HG02885 (cell line): ENCODE measurements at regions not wholly inside any gene's neighbourhood (a gene's known extent, or its start where the extent isn't known, plus 50 kb on each side); places are given as distances from the start of the nearest gene placed in this dataset.
"Not testable (repeated sequence)": the region's sequence is repeated elsewhere in the genome, so short reads cannot be mapped to it uniquely, and the experiment has no call there.

Experiments
- ATAC-seq: cut with Tn5 transposase; IDR thresholded peaks from one replicate; pipeline ENCODE4 v1.9.1; 2021; ENCODE audit warnings: mild to moderate bottlenecking; ENCODE audit not compliant: unreplicated experiment, poor library complexity

DNA sequence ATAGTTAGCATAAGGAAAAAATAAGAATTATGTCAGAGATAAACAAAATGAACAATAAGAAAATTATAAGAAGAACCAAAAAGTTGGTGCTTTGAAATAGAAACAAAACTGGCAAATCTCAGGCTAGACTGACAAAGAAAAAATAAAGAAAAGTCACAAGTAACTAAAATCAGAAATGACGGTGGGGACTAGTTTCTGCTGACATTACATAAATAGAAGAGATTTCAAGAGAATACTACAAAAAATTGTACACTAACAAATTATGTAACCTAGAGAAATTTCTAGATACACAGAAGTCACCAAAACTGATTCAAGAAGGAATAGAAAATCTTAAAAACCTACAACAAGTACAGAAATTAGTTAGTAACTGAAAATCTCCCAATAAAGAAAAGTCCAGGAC is 355.6 kb upstream of the SGCG start:
- no peak for ATAC-seq

DNA sequence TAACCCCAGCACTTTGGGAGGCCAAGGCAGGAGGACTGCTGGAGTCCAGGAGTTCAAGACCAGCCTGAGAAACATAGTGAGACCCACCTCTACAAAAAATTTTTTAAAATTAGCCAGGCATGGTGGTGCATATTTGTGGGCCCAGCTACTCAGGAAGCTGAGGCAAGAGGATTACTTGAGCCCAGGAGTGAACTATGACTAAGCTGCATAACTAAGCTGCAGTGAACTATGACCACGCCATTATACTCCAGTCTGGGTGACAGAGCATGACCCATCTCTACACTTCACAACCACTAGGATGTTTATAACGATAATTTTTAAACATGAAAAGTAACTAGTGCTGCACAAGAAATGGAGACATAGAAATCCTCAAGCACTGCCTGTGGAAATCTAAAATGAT is 352.7 kb upstream of the SGCG start:
- no peak for ATAC-seq

DNA sequence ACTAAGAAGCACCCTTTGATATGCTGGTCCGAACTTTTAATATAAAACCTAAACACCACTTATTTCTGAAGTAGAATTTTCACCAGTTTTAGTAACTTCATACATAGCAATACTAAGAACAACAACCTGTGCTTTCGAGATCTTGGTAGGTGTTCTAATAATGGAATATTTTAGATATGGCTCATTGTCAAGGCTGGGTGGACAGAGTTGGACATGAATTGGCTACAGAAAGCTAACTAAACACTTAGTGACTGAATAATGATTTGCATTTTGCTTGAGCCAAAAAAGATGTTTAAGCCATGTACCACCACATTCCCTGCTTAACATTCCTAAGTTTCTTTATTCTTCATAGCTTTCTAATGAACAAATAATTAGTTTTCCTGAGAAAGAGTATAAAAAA is 344.3 kb upstream of the SGCG start:
- ATAC-seq, result no peak

DNA sequence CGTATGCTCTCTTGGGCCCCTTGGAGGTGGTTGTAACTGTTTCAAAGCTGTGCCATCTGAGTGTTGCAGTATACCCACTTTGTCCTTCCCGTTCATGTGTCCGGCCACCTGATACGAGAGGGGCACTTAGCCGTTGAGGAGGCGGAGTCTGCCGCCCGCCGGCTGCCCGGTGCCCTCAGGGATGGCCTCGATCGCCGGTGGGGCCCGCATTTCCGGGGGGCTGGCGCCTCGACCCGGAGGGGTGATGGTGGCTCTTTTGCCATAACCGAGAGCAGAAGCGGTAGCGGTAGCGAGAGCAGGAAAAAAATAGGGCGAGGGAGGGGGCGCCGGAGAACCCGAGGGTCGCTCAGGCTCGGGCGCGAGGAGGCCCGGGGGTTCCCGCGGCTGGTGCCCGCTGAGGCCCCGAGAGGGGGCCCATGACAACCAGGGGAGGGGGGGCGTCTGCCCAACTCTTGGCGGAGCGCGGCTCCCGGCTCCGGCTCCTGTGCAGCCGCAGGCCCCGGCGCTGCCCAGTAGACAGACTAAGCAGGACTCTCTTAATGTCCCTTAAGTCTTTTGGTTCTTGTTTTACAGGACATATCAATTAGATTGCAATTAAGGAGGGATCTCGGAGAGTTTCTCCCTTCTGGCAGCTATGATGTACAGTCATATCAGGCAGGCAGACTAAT is 342.7 kb upstream of the SGCG start:
- ATAC-seq, result no peak

DNA sequence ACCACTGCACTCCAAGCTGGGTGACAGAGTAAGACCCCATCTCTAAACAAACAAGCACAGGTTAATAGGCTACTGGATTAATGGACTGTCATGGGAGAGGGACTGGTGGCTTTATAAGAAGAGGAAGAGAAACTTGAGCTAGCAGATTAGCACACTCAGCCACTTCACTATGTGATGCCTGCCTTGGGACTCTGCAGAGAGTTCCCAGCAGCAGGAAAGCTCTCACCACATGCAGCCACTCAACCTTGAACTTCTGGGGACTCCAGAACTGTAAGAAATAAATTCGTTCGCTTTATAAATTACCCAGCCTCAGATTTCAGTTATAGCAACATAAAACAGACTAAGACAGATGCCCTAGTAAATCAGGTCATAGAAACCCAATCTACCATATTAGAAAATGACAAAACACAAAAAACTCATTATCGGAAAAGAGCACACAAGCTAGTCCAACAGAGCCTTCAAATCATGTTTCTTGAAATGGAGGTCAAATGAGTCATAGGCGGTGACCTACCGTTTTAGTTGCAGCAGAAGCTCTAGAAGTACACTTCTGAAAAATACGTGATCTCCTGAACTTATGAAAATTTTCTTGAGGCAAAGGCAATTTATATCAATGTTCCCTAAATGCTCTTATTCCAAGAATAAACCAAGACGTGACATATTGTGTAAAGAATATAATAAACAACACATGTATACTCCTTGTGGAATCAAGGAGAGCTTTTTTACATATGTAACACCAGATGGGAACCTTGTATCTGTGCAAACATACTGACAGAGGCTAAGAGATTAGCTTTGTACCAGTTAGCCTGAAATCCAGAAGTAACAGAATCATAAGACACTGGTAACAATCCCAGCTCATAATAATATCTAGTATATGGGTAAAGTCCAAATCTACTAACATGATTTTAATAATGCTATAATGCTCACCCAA is 340.9 kb upstream of the SGCG start:
- ATAC-seq, result no peak

DNA sequence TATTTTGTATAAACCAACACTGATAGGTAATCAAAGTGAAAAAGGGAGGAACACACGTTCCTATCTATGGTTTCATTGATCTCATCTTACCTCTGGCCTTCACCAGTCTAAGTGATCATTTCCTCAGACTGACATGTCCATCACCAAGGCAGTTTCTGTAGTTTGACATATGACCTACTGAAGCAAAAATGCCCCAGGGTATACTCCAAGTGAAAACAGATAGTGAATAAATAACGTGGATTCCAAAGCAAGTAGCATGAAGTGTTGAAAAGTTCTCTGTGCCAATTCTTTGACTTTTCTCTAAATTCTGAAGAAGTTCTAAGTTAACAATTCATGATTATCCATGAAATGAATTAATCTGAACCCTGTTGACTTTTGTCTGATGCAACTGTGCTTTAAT is 334.2 kb upstream of the SGCG start:
- ATAC-seq, result no peak

DNA sequence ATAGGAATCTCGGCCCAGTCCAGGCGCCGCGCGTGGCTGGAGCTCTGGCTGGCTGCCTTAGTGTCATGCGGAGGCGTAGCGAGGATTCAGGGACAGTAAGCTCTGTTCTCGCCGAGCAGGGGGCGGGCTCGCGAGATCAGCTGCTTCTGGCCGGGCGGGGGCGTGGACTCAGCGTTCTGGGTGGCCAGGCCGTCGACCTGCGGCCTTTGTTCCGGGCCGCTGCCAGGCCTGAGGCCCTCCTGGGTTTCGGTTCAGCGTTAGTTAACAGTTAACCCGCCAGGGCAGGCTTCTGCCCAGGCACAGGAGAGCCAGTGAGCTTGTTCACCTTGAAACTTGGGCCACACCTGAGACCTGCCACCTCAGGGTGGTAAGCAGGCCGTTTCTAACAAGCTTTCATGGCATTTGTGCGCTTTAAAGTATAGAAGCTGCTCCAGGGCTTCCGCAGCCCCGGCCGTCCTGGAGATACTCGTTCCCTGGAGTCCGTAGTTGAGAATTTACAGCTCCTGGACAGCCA is 332.2 kb upstream of the SGCG start:
- ATAC-seq, result no peak

DNA sequence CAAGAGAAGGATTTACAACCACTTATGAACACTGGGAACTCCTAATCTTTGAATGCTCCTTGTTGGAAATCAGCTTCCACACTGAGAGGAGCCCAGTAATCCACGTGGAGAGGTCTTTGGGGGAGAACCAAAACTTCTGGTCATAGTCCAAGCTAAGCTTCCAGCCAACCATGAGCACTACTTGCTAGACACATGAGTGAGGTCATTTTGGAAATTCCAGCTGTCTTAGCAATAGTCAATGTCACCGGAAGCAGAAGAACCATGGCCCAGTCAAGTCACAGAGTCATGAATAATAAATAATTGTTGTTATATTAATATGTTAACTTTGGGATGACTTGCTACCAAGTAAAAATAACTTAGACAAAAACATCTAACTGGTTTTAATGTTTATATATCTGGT is 324.9 kb upstream of the SGCG start:
- no peak for ATAC-seq

DNA sequence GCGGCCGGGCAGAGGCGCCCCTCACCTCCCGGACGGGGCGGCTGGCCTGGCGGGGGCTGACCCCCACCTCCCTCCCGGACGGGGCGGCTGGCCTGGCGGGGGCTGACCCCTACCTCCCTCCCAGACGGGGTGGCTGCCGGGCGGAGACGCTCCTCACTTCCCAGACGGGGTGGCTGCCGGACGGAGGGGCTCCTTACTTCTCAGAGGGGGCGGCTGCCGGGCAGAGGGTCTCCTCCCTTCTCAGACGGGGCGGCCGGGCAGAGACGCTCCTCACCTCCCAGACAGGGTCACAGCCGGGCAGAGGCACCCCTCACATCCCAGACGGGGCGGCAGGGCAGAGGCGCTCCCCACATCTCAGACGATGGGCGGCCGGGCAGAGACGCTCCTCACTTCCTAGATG is 321.8 kb upstream of the SGCG start:
- ATAC-seq, result not testable (repeated sequence)

DNA sequence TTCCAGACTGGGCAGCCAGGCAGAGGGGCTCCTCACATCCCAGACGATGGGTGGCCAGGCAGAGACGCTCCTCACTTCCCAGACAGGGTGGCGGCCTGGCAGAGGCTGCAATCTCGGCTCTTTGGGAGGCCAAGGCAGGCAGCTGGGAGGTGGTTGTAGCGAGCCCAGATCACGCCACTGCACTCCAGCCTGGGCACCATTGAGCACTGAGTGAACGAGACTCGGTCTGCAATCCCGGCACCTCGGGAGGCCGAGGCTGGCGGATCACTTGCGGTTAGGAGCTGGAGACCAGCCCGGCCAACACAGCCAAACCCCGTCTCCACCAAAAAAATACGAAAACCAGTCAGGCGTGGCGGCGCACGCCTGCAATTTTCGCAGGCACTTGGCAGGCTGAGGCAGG is 321.4 kb upstream of the SGCG start:
- ATAC-seq, result not testable (repeated sequence)

DNA sequence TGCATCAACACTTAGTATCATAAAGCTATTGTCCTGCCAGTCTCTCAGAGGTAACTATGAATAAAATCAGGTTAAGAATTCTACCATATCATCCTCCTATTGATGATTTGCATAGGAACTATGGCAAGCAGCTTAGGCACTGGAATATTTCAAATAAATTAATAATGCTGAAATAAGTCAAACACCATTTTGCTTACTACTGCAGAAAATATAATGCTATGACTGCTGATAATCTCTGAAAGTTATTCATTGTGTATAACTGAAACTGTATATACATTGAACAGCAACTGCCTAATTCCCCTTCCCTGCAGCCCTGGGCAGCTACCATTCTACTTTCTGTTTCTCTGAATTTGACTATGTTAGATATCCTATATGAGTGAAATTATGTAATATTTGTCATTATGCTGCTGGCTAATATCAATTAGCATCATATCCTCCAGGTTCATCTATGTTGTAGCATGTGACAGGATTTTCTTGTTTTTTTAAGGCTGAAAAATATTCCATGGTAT is 318.8 kb upstream of the SGCG start:
- ATAC-seq, result no peak

DNA sequence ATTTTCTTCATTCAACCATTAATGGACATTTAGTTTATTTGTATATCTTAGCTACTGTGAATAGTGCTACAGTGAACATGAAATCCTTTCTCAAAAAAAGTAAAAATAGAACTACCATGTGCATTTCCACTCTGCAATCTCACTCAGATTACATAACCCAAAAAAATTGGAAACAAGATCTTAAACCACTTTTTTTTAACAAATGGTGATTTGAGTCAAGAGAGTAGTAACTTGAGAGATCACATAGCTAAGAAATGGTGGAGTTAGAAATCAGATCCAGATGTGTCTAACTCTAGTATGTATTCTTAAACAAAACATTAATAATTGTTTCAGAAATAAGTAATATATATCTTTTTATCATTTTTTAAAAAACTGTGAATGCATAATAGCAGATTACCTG is 318.3 kb upstream of the SGCG start:
- ATAC-seq, result no peak

DNA sequence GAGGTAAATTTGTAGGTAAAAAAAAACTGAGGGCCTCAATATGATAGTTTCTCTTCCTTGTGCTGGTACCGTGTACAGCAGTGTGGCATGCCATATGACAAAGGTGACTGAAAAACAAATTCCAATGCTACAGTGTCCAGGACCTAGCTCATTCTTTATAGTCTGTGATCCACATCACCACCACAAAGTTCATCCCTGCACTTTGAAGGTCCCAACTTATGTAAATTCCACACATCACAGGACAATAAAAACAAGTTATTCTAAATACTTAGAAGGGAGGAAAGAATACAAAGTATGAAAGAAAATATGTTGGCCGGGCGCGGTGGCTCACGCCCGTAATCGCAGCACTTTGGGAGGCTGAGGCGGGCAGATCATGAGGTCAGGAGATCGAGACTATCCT is 314.6 kb upstream of the SGCG start:
- no peak for ATAC-seq

DNA sequence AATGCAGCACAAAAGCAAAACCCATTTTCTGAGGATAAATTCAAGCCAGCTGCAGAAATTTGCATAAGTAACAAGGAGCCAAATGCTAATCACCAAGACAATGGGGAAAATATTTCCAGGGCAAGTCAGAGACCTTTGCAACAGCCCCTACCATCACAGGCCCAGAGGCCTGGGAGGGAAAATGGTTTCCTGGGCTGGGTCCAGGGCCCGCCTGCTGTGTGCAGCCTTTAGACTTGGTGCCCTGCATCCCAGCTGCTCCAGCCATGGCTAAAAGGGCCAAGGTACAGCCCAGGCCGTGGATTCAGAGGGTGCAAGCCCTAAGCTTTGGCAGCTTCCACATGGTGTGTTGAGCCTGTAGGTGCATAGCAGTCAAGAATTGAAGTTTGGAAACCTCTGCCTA is 309.5 kb upstream of the SGCG start:
- no peak for ATAC-seq

DNA sequence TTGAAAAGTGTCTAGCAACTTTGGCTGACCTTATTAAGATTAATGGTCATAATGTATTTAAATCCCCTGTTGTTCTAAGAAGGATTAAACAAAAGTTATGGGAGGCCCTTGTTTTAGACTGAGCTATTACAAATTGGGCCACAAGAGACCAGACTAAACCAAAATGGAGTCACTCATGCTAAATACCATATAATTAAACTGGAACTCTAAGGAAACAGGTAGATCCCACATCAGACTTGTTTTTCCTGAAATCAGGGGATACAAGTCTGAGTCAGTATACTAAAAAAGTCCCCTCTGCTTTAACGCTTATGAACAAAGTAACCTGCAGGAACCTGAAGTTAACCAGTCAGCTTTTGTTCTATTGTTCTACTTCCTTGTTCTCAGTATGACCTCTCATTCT is 305.9 kb upstream of the SGCG start:
- no peak for ATAC-seq

DNA sequence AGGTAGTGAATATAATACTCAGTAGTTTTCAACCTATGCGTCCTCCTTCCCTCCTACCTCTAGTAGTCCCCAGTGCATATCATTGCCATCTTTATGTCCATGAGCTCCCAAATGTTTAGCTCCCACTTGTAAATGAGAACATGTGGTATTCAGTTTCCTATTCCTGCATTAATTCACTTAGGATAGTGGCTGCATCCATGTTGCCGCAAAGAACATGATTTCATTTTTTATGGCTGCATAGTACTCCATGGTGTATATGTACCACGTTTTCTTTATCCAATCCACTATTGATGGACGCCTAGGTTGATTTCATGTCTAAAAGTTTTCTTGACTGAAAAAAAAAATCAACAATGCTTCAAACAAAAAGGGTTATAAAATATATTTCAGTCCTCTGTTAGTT is 303.4 kb upstream of the SGCG start:
- no peak for ATAC-seq

DNA sequence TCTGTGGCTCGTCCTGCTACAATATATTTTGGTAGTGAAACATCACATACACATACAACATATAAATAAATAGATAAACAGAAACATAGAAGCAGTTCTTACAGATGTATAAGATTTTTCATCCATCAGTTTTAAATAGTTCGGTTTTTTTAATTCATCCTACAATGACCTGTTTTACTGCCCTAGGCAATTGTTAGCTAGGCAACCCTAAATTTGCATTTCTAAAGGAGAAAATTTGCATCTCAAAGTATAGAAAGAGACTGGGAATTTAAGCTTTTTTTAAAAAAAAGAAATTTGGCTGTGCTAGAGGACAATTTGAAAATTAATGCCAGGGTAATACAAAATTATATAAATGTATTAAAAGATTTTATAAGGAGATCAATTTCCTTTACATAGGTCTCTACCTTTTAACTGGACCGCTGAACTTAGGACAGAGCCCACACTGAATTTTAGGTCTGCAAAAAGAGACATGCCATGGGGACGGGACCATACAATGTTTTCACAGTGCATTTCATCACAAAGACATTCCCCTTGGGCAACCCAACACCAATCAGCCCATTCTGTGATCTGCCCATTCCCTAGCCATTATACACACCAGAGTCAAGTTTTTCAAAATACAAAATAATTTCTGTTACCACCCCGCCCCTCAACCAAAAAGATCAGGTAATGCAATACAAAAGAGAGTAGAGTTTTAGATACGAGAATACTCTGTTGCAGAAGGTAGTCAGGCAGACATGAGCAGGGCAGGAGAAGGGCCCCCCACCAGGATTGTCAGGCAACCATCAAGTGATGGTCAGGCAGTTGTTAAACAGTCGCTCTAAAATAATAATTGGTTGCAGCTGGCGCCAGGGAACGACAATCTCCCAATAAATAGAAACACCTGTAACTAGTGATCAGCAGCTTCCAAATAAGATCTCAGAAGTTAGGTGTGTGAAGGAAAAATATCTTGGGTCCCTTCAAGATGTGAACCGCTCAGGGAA is 299.7 kb upstream of the SGCG start:
- ATAC-seq, result no peak

DNA sequence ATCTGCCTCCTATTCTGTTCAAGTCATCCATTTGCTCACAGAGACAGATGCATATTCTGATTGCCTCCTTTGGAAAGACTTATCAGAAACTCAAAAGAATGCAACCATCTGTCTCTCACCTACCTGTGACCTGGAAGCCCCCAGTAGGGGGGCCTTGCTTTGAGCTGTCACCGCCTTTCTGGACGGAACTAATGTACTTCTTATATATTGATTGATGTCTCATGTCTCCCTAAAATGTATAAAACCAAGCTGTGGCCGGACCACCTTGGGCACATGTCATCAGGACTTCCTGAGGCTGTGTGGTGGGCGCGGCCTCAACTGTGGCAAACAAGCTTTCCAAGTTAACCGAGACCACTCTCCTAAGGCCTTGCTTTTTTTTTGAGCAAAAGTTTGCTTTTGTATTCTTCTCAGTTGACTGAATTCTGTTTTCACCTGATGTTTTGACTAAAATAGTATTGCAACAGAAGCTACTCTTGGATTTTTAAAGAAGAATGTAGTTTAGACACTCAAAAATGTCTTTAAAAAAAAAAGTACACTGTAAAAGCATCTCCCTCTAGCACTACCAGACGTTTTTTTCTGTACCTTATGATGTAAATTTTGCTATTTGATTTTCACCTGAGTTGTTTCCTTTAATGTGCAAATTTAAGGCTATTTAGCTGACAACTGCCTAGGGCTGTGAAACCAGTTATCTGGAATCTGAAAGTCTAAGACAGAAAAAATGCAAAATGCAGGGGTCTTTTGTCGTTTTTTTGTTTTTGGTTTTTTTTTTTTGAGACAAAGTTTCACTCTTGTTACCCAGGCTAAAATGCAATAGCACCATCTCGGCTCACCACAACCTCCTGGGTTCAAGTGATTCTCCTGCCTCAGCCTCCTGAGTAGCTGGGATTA is 298.8 kb upstream of the SGCG start:
- not testable (repeated sequence) for ATAC-seq

DNA sequence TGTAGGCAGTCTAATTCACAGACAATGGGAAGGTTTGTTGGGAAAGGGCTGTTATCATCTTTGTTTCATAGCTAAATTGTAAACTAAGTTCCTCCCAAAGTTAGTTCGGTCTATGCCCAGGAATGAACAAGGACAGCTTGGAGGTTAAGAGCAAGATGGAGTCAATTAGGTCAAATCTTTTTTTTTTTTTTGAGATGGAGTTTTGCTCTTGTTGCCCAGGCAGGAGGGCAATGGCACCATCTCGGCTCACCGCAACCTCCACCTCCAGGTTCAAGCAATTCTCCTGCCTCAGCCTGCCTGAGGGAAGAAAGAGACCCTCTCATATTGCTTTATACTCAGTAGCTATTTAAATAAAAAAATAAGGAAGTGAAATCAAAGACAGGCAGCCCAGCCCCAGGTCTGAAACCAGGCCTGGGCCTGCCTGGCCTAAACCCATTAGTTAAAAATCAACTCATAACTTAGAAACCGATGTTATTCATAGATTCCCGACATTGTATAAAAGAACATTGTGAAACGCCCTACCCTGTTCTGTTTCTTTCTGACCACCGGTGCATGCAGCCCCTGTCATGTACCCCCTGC is 297.4 kb upstream of the SGCG start:
- no peak for ATAC-seq
